ENCODE measurements at regions not wholly inside any gene's neighbourhood (a gene's known extent, or its start where the extent isn't known, plus 50 kb on each side); places are given as distances from the start of the nearest gene placed in this dataset.

DNA sequence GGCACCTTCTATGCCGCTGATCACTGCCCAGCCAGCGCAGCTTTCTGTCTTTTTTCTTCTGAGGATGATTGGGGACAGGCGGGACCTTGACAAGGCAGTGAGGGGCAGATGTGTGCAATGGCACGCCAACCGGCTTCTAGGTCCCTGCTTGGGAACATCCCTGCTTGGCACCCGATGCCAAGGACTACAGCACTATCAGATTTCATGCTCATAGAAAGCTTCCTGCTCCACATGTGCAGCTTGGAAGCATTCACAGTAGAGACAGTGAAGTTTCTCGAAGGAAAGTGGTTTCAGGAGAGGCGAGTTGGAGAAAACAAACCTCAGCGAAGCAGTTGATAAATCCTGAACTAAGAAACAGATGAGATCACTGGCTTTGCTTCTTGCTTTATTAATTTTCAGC lies 267.5 kb upstream of the HABP2 start:
- no peak for DNase-seq (ENCODE audit: low read depth in 2 of 3, low spot score in 2 of 3)

DNA sequence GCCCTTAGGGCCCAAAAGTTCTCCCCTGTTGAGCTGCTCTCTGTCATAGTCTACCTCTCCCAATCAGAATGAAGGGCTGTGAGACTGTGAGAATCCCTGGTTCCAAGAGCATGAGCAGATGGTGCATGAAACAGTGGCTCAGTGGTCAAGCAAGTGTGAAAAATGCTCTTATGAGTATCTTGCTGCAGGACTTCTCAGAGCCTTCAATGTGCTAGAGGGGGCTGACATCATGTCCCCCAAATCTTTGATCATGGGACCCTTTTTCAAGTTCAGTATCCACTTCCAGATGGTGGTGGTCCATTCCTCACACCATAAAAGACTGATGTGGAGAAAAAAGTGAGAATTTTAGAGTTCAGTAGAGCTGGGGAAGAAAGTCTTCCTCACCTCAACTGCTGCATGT lies 265.3 kb upstream of the HABP2 start:
- no peak for DNase-seq (ENCODE audit: low read depth in 2 of 3, low spot score in 2 of 3)

DNA sequence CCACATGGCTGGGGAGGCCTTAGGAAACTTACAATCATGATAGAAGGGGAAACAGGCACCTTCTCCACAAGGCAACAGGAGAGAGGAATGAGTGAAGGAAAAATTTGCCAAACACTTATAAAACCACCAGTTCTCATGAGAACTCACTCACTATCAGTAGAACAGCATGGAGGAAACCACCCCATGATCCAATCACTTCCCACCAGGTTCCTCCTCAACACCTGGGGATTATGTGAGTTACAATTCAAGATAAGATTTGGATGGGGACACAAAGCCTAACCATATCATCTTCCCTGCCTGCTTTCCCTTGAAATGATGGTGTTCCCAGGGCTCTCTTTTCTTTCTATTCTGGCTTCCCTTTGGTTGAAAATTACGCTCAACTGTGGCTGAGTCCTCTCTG lies 262.7 kb upstream of the HABP2 start:
- DNase-seq (ENCODE audit: low read depth in 2 of 3, low spot score in 2 of 3): no peak

DNA sequence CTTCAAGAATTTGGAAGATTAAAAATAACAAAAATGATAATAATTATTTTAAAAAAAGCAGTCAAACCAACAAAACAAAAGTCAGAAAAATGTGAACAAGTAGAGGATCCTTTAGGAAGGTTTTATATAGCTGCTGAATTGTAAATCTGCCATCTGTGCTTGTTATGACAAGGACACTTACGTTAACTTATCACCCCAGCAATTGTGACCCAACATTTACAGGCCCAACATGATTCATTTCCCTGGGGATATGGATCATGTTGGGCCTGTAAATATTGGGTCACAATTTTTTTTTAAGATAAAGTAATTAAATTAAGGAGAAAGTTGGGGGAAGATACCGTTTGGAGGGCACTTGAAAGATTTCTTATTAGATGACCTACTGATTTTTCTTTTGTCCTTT lies 261.4 kb upstream of the HABP2 start:
- no peak for DNase-seq (ENCODE audit: low read depth in 2 of 3, low spot score in 2 of 3)

DNA sequence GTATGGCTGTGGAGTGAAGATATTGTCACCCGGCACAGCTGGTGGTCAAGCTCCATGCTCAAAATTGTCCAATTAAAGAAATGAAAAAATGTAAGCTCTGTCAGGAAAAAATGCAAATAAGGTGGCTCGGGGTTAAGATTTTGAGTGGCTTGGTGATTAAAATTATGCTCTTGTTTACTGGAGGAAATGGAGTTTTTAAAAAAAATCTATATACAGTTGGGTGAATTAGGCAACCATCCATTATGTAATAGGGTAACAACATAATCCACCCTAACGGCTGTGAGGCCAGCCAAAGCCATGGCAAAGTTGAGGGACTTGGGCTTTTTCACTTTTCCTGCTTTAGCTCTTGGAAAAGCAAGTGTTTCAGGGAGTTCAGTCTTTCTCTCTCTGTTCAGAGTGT lies 260.8 kb upstream of the HABP2 start:
- no peak for DNase-seq (ENCODE audit: low read depth in 2 of 3, low spot score in 2 of 3)

DNA sequence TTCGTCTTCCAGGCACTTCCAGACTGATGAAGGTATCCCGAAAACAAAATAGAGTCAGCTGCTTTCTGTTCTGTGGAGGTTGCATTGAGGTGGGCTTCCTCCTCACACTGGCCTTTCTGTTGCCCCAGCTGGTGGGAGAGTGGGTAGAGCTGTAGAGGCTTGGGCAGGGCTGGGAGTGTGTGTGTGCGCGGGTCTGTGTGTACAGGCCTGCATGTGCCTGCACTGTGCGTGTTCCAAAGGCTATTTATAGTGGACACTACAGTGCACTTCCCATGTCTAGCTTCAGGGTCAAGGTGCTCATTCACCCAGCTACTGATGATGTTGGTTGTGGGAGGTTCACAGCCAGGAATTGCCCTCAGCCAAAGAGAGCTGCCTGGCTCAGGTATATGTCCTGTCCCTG lies 260.1 kb upstream of the HABP2 start:
- no peak for DNase-seq (ENCODE audit: low read depth in 2 of 3, low spot score in 2 of 3)

DNA sequence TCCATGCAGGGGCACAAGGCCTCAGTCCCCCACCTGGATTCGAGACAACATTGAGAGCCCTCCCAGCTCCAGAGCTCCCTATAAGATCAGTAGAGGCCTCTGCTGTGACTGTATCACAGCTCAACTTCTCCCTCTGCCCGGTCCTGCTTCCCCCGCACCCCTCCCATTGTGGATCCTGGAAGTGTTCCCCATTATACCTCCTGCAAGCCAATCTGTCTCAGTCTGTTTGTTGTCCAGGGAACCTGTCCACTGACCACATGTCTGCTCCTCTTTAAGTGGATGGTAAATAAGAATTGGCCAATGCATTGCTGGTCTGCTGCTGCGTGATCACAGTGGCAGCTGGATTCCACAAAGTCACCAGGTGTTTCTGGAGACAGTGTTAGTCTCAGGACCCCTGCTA lies 259.7 kb upstream of the HABP2 start:
- no peak for DNase-seq (ENCODE audit: low read depth in 2 of 3, low spot score in 2 of 3)

DNA sequence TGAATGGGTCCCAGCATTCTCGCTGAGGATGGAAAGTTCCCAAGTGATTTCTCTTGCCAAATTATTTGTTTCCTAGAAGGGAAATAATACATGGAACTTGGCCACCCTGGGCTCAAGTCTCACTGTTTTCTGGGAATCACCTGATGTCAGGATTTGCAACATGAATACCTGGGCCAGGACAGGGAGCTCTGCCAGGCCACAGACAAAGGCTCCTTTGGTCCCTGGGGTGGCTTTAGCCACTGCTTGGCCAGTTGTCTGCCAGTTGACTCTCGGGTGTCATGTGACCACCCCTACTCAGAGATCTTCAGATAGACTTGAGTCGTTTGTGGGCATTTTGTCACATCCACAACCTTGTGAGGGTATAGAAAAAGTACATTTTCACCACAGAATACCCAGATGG lies 258.0 kb upstream of the HABP2 start:
- no peak for DNase-seq (ENCODE audit: low read depth in 2 of 3, low spot score in 2 of 3)

DNA sequence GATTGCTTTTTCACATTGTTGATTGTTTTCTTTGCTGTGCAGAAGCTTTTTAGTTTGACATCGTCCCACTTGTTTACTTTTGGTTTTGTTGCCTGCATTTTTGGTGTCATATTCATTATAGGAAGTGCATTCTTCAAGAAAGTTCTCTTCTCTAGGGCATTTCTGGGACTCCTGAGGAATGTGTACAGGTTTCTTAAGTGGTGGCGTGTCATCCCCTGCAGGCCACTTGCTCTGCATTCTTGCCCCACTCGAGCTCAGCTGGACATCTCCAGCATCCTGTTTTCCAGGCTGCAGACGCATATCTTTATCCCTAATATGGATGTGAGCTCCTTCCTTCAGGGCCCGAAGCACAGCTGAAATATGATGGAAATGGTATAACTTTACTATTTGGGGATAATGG lies 255.6 kb upstream of the HABP2 start:
- no peak for DNase-seq (ENCODE audit: low read depth in 2 of 3, low spot score in 2 of 3)

DNA sequence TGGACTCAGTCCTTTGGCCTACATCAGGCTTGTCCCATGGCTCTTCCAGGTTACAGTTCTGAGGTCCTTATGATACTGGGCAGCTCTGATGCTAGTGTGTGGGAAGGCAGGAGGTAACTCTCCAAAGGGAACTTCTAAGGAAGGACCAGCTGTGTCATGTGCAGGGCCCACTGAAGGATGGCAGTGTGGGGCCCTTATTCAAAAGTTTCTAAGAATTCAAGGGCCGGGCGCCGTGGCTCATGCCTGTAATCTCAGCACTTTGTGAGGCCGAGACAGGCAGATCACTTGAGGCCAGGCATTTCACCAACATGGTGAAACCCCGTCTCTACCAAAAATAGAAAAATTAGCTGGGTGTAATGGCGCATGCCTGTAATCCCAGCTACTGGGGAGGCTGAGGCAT lies 254.2 kb upstream of the HABP2 start:
- DNase-seq (ENCODE audit: low read depth in 2 of 3, low spot score in 2 of 3): no peak

DNA sequence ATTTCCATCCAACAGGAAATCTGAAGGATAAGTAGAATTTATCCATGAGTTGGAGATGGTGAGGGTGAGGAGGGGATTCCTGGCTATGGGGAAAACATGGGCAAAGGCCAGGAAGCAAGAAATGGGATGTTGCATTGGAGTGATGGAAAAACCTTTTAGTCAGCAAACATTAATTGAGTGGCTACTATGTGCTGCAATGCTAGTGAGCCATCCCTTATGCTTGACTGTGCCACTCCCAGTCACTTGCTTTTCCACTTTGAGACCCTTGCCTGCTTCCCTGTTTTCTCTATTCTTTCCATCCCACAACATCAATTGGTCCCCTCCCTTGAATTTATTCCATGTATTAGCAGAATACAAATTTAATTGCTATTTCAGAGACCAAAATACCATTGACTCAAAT lies 252.7 kb upstream of the HABP2 start:
- DNase-seq (ENCODE audit: low read depth in 2 of 3, low spot score in 2 of 3): no peak

DNA sequence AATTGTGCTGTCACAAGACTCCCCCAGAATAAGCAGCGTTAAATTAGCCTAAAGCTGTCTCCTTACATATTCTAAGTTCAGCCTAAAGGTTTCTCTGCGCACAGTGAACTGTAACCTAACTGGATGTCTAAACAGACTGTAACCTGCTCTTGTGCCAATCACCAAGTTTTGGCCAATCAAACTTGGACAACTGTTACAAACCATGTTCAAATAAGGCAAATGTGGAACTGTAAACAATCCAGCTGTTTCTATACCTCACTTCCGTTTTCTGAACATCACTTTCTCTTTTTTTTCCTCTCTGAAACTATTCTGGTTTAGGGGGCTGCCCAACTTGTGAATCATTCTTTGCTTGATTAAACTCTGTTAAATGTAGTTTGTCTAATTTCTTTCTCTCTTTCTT lies 252.2 kb upstream of the HABP2 start:
- DNase-seq (ENCODE audit: low read depth in 2 of 3, low spot score in 2 of 3): peak in 2 of 3 donors; percentile 24 to 53

DNA sequence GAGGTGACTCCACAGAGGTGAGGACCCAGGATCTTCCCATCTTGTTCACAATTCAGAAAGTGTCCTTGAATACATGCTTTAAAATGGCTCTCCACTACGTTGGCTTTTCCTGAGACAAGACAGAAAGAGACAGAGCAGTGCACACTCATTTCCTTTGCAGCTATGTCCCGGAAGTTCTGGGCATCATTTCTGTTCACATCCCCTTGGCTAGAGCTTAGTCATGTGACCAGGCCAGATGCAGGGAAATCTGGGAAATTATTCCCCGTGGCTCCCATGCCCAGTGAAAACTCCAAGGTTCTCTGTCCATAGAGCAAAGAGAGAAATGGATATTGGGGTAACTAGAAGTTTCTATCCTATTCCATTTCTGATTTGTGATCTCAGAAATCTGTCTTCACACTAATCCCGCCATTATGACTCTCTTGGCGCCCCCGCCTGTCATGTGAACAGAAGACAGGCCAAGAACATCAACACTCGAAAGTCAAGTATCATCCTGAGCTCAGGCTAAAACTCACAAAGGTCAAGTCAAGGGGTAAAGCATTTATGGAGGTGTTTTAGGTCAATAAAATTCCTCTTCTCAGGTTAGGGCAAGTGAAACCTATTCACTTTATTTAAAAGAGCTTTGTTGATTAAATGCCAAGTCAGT lies 251.4 kb upstream of the HABP2 start:
- DNase-seq (ENCODE audit: low read depth in 2 of 3, low spot score in 2 of 3): peak in 1 of 3 donors; percentile 46

DNA sequence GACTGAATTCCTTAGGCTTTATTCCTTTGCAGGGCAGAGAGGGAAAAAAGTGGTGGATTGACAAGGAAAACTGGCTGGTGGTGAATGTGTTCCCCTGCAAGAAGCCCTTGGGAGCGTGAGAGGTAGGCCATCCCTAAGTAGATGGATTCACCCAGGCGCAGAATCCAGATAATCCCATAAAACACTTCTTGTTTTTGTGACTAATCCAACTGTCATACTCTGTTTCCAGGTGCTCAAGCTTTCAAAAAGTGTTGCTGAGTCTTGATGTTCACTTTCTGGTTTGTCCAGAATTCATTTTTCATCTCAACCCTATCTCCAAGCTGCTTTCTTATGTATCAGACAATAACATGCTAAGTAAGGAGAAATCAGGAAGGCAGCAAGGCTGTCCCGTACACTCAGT lies 250.8 kb upstream of the HABP2 start:
- DNase-seq (ENCODE audit: low read depth in 2 of 3, low spot score in 2 of 3): no peak

DNA sequence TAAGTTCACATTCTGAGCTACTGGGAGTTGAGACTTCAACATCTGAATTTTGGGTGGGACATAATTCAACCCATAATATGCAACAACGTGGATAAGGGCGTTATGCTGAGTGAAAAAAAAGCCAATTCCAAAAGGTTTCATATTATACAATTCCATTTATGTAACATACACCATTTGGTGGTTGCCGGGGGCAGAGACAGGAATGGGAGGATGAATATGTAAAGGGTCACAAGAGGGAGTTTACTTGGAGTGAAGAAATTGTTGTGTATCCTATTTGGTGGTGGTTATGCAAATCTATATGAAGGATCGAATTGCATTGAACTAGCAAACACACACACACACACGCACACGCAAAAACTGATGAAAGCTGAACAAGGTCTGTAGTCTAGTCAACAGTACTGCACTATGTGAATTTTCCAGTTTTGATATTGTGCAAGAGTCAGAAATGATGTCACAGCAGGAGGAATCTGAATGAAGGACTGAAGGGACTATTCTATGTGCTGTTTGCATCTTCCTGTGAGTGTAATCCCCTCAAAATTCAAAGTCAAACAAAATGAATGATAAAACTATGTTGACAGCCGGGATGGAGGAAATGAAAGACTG lies 249.2 kb upstream of the HABP2 start:
- no peak for DNase-seq (ENCODE audit: low read depth in 2 of 3, low spot score in 2 of 3)

DNA sequence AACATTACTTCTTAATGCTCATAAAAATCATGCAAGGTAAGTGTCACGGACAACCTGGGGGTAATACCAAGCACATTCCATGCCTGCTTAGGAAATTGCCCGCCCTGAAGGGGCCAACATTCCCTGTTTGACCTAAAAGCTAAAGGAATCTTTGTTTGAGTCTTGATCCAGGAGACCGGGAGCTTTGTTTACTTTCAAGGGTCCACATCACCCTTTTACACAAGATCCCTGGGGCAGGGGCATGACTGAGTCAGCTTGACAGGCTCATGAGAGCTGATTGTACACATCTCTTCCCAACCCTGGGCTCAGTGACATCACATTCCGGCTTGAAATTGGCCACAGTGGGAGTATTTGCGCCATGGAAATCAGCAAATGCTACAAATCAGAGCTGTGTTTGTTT lies 248.1 kb upstream of the HABP2 start:
- no peak for DNase-seq (ENCODE audit: low read depth in 2 of 3, low spot score in 2 of 3)

DNA sequence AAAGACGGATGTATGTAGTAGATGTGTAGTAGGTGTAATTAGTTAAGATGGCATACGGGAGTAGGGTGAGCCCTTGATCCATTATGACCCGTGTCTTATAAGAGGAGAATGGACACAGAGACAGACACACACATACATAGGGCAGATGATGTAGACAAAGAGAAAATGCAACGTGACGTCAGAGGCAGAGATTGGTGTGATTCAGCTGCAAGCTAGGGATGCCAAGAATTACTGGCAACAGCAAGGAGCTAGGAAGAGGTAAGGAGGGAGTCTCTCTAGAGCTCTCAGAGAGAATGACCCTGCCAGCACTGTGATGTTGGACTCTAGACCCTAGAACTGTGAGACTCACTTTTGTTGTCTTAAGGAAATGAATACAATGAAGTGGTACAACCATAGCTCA lies 247.0 kb upstream of the HABP2 start:
- DNase-seq (ENCODE audit: low read depth in 2 of 3, low spot score in 2 of 3): no peak

DNA sequence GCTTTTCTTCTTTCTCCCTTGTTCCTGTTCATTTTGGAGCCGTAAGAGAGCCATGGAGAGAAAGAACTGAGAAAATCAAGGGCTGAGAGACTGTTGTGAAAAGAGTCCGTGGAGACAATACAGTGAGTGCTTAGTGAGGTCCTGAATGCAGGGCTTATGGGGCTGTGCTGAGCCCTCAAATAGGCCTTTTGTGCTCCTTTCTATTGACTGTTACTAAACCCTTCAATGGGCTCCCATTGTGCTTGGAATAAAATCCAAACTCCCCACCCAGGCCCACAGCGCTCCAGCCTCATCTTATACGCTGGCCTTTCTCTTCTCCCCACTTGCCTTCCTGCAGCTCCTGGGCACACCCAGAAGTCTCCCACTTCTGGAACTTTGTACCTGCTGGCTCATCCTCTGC lies 243.1 kb upstream of the HABP2 start:
- no peak for DNase-seq (ENCODE audit: low read depth in 2 of 3, low spot score in 2 of 3)

DNA sequence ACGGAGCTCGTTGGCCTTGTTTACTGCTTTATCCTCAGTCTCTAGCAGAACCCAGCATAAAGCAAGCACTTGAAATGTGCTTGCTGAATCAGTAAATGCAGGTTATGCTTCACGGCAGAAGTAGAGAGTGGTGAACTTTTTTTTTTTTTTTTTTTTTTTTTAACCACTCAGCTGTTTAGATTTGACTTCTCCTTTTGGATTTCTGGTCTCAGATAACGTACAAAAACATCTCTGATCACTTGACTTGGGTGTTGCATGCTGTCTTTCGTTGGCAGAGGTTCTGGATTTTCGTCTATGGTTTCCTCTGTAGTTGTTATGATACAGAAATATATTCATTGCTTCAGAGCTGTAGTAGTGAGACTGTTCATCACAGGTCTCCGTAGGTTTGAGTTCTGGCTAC lies 242.5 kb upstream of the HABP2 start:
- peak in 1 of 3 donors; percentile 69 for DNase-seq (ENCODE audit: low read depth in 2 of 3, low spot score in 2 of 3)

DNA sequence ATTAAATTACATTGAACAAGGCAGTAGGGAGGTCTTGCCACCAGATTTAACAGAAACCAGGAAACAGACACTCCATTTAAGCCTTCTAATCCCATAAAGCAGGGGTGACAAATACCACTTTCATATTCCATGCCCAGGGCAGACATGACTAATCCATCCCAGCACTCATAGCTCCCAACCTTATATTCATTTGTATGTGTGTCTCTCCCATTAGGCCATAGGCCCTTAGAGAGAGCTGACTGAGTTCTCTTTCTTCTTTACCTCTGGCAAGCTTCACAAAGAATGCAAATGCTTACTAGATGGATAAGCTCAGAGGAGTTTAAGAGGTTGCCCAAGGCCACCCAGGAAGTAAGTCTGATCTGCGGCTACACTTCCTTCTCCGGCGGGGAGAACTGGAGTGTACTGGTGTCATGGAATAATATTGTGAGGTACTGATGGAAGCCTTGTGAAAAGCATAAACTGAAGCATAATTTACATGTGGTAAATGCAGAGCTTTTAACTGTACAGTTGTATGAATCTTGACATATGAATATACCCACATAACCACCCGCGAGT lies 239.7 kb upstream of the HABP2 start:
- no peak for DNase-seq (ENCODE audit: low read depth in 2 of 3, low spot score in 2 of 3)

DNA sequence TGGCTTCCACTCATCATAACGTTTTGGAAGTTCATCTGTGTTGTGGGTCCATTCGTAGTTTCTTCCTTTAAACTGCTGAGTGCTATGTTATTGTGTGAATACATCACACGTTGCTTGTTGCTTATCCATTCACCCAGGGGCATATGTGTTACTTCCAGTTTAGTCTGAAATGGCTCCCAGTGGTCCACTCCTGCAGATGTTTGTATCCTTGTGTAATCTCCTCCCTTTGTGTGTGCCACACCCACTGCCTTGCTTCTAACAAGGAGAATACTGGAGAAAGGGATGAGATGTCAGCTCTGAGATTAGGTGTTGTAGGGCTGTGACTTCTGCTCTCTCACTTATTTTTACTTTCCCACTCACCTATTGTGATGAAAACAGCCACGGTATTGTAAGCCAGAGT lies 239.1 kb upstream of the HABP2 start:
- DNase-seq (ENCODE audit: low read depth in 2 of 3, low spot score in 2 of 3): no peak

DNA sequence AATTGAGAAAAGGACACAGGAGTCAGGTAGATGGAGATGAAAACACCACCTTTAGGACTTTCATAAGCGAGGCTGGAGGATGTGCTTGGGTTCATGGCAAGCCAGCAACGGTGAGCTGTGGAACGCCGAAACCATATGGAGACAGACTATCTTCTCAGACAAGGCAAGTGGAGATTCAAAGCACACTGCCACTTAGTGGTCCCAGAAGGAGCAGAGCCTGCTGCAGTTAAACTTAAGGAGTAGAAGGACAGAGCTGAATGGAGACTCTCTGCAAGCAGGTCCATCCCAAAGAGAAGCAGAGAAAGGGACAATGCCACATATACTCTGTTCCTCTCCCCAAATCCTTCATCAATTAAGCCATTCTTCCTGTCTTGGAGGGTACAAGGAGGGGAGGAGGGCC lies 236.3 kb upstream of the HABP2 start:
- DNase-seq (ENCODE audit: low read depth in 2 of 3, low spot score in 2 of 3): no peak

DNA sequence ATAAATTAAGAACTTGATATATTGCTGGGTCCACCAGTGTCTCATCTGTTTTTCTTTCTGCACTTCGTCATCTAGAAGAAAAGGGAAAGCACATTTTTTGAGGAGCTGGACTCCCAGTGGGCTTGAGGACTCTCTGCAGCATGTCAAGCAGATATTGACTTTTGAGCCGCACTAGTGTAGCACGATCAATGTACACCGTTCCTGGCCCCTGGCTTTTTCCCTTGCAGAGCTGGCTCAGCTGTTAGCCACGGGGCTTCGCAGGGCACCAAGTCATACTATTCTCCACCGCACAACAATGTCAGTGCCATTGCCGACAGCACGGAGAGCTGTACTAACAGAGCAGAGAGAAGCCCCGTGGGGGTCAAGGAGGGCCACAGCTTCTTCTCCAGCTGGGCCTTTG lies 235.4 kb upstream of the HABP2 start:
- no peak for DNase-seq (ENCODE audit: low read depth in 2 of 3, low spot score in 2 of 3)
